Testis (tissue), 2 donors: ENCODE measurements at regions not wholly inside any gene's neighbourhood (a gene's known extent, or its start where the extent isn't known, plus 50 kb on each side); places are given as distances from the start of the nearest gene placed in this dataset.
"Not testable (repeated sequence)": the region's sequence is repeated elsewhere in the genome, so short reads cannot be mapped to it uniquely, and the experiment has no call there.

Source experiments
- DNase-seq: peaks from one replicate; pipeline ENCODE4 v3.0.0-alpha.2; 2019
- H3K27ac ChIP-seq, 2 donors: fragments of 200-600 bp; sonication (generic); one replicate each; pipeline ENCODE4 v1.5.1; 2019
- H3K27me3 ChIP-seq: fragments of 200-600 bp; sonication (generic); one replicate; pipeline ENCODE4 v1.5.1; 2019
- H3K36me3 ChIP-seq: fragments of 200-600 bp; sonication (generic); one replicate; pipeline ENCODE4 v1.5.1; 2017; ENCODE audit warnings: low read depth; ENCODE audit errors: missing control alignments
- H3K4me1 ChIP-seq: fragments of 200-600 bp; sonication (generic); one replicate; pipeline ENCODE4 v1.5.1; 2019
- H3K4me3 ChIP-seq, 2 donors: fragments of 200-600 bp; sonication (generic); one replicate each; pipeline ENCODE4 v1.5.1; 2017 to 2019
- H3K9me3 ChIP-seq: fragments of 200-600 bp; sonication (generic); one replicate; pipeline ENCODE4 v1.5.1; 2017
- POLR2A ChIP-seq: fragments of 450-650 bp; IDR thresholded peaks from one replicate; pipeline ENCODE4 v1.6.1; 2017; ENCODE audit warnings: antibody characterized with exemption, mild to moderate bottlenecking, moderate library complexity
- WGBS, 2 donors: methylation state at CpG; one replicate each; pipeline ENCODE4 v1.1.5; 2018; 5-methylcytosine and 5-hydroxymethylcytosine counted together
- intact Hi-C: fragments of 100-400 bp; cut with DNase I; formaldehyde crosslinking; loops from one replicate; pipeline ENCODE4 v1.15.1; 2023; ENCODE audit warnings: low total_unique reads
- TF ChIP-seq, protein P1 (sequence below), 3 experiments: fragments of 450-650 bp in 2 of 3; fragments of 200-600 bp in 1 of 3; sonication (generic) in 1 of 3; IDR thresholded peaks; one replicate each; pipeline ENCODE4 v1.5.1; 2016 to 2019; ENCODE audit warnings: antibody characterized with exemption in 3 of 3, mild to moderate bottlenecking in 2 of 3, moderate library complexity in 1 of 3

GRCh38 chr5:68067976-68068603, 147.5 kb upstream of the PIK3R1 start:
- Histone ChIP-seq H3K4me1 (no peaks in the 10 kb centered on the region), H3K4me3 (no peak overlapping the region), H3K27ac (no peak overlapping the region), H3K27me3 (no peaks in the 10 kb centered on the region), H3K36me3 (no peaks in the 10 kb centered on the region), H3K9me3 (no peaks in the 10 kb centered on the region)
- TF ChIP-seq, protein P1, sequence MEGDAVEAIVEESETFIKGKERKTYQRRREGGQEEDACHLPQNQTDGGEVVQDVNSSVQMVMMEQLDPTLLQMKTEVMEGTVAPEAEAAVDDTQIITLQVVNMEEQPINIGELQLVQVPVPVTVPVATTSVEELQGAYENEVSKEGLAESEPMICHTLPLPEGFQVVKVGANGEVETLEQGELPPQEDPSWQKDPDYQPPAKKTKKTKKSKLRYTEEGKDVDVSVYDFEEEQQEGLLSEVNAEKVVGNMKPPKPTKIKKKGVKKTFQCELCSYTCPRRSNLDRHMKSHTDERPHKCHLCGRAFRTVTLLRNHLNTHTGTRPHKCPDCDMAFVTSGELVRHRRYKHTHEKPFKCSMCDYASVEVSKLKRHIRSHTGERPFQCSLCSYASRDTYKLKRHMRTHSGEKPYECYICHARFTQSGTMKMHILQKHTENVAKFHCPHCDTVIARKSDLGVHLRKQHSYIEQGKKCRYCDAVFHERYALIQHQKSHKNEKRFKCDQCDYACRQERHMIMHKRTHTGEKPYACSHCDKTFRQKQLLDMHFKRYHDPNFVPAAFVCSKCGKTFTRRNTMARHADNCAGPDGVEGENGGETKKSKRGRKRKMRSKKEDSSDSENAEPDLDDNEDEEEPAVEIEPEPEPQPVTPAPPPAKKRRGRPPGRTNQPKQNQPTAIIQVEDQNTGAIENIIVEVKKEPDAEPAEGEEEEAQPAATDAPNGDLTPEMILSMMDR (IDR thresholded peaks at IDR 0.05): no peak
- TF ChIP-seq POLR2A: no peak
- no peak for DNase-seq
- intact Hi-C loops: no loop called here
- WGBS, 2 donors: 90 to 93% methylated on average over 5 of the region's 5 CpGs

GRCh38 chr5:68067291-68067690, 148.3 kb upstream of the PIK3R1 start:
- no peak for DNase-seq
- WGBS, 2 donors: 56 to 67% methylated on average over 1 of the region's 1 CpG
- no peaks in the 10 kb centered on the region for H3K9me3 ChIP-seq
- no peak overlapping the region for H3K4me3 ChIP-seq
- H3K36me3 ChIP-seq: no peaks in the 10 kb centered on the region
- no peaks in the 10 kb centered on the region for H3K27me3 ChIP-seq
- intact Hi-C loops: no loop called here
- H3K4me1 ChIP-seq: no peaks in the 10 kb centered on the region
- TF ChIP-seq POLR2A: no peak
- TF ChIP-seq, protein P1 (IDR thresholded peaks at IDR 0.05): no peak
- H3K27ac ChIP-seq: no peak overlapping the region

GRCh38 chr5:68066277-68066955, 149.1 kb upstream of the PIK3R1 start:
- H3K9me3 ChIP-seq: no peaks in the 10 kb centered on the region
- no peak for DNase-seq
- no peak overlapping the region for H3K4me3 ChIP-seq
- no peaks in the 10 kb centered on the region for H3K36me3 ChIP-seq
- intact Hi-C loops: no loop called here
- TF ChIP-seq, protein P1 (IDR thresholded peaks at IDR 0.05): no peak
- no peak for TF ChIP-seq POLR2A
- WGBS, 2 donors: 89 to 90% methylated on average over 3 of the region's 3 CpGs
- H3K4me1 ChIP-seq: no peaks in the 10 kb centered on the region
- no peaks in the 10 kb centered on the region for H3K27me3 ChIP-seq
- no peak overlapping the region for H3K27ac ChIP-seq

DNA sequence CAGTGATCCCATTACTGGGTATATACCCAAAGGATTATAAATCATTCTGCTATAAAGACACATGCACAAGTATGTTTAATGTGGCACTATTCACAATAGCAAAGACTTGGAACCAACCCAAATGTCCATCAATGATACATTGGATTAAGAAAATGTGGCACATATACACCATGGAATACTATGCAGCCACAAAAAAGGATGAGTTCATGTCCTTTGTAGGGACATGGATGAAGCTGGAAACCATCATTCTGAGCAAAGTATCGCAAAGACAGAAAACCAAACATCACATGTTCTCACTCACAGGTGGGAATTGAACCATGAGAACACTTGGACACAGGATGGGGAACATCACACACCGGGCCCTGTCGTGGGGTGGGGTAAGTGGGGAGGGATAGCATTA, 150.2 kb upstream of the PIK3R1 start:
- H3K36me3 ChIP-seq, H3K9me3 ChIP-seq, H3K27me3 ChIP-seq, DNase-seq, intact Hi-C loops, H3K4me3 ChIP-seq, H3K27ac ChIP-seq, H3K4me1 ChIP-seq: not testable (repeated sequence)
- 96% methylated on average over 3 of the region's 3 CpGs for WGBS, 2 donors

- Histone ChIP-seq H3K36me3 (no peaks in the 10 kb centered on the region), H3K27me3 (no peaks in the 10 kb centered on the region), H3K4me1 (no peaks in the 10 kb centered on the region), H3K27ac (no peak overlapping the region), H3K4me3 (no peak overlapping the region), H3K9me3 (no peaks in the 10 kb centered on the region)
- 93 to 94% methylated on average over 1 of the region's 1 CpG for WGBS, 2 donors
- DNase-seq: no peak
- intact Hi-C loops: no loop called here
- TF ChIP-seq, protein P1 (IDR thresholded peaks at IDR 0.05): no peak
- no peak for TF ChIP-seq POLR2A
Measured at GRCh38 chr5:68060382-68060781, 155.2 kb upstream of the PIK3R1 start.
